ENCODE measurements at regions not wholly inside any gene's neighbourhood (a gene's known extent, or its start where the extent isn't known, plus 50 kb on each side); places are given as distances from the start of the nearest gene placed in this dataset.
"Not testable (repeated sequence)": the region's sequence is repeated elsewhere in the genome, so short reads cannot be mapped to it uniquely, and the experiment has no call there.

DNA sequence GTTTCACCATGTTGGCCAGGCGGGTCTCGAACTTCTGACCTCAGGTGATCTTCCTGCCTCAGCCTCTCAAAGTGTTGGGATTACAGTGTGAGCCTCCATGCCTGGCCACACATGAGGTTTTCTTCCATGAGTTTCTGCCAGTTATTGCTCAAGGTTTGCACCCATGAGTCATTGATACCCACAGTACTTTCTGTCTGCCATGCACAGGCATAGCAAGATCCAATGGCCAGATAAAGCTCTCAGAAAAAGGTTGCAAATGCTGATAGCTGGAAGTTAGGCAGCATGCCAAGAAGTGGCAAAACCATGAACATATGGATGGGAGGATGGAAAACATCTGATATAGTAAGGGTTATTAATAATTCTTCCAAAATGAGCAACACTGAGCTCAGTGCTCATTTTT, 298.7 kb upstream of the NRG3 start:
- DNase-seq (ENCODE audit: low spot score) = no peak

DNA sequence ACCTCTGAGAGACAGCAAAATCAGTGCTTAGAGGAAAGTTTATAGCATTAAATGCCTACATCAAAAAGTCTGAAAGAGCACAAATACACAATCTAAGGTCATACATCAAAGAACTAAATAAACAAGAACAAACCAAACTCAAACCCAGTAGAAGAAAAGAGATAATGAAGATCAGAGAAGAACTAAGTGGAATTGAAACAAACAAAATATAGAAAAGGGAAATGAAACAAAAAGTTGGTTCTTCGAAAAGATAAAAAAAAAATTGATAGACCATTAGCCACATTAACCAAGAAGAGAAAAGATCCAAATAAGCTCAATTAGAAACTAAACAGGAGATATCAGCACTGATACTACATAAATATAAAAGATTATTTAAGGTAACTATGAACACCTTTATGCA, 280.0 kb upstream of the NRG3 start:
- DNase-seq (ENCODE audit: low spot score) = no peak

DNA sequence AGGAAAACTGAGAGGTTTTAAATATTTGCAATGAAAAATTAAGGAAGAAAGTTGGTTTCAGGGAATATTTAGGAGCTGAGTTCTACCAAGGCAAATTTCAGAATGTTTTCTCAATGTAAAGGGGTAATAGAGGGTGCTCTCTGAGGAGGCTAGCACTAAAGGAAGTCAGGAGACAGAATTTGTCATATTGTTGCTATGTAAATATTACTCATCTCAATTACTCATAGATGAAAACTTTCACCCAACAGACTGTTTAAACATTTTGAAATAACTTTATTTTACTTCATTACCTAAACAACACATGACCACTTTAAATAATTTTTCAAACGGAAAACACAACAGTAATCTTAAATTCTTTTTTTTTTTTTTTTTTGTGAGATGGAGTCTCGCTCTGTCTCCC, 274.8 kb upstream of the NRG3 start:
- DNase-seq (ENCODE audit: low spot score) = no peak

DNA sequence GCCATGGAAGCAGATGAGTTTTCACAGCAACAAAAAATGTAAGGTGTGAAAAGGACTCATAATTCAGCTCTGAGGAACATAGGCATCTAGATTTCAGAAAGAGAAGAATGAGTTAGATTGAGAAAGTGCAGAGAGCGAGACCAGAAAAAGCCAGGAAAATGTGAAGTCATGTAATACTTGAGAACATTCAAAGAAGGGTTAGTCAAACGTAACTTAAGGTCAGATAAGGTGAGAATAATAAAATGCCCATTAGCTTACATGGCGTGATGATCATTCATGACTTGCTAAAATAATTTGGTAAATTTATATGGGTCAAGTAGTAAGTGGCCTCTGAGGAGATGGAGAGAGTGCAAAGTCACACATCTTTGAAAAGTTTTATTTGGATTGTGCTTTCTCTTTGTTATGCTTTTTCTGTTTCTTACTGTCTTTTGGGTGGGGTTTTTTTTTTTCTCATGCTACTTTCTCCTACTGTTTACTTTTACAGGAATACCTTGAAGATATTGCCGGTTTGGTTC, 271.8 kb upstream of the NRG3 start:
- DNase-seq (ENCODE audit: low spot score) = no peak

DNA sequence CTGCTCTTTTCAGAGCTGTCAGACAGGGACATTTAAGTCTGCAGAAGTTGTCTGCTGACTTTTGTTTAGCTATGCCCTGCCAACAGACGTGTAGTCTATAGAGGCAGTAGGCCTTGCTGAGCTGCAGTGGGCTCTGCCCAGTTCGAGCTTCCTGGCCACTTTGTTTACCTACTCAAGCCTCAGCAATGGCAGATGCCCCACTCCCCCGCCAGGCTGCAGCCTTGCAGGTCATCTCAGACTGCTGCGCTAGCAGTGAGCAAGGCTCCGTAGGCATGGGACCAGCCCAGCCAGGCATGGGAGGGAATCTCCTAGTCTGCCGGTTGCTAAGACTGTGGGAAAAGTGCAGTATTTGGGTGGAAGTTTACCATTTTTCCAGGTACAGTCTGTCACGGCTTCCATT, 230.5 kb upstream of the NRG3 start:
- not testable (repeated sequence) for DNase-seq (ENCODE audit: low spot score)

DNA sequence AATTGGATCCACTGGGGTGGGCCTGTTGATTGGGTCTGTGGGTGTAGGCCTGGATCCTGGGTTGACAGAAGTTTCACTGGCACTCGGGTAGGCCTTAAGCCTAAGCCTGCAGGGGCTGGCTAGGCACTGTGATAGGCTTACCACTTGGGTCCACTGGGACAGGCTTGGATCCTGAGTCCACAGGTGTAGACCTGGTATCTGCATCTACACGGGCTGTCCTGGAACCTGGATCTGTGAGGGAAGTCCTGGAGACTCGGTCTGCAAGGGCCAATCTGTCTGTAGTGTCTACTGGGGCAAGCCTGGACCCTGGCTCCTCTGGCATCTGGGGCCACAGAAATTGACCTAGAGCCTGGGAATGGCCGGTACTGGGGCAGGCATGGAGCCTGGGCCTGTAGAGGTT, 219.0 kb upstream of the NRG3 start:
- DNase-seq (ENCODE audit: low spot score) = no peak

DNA sequence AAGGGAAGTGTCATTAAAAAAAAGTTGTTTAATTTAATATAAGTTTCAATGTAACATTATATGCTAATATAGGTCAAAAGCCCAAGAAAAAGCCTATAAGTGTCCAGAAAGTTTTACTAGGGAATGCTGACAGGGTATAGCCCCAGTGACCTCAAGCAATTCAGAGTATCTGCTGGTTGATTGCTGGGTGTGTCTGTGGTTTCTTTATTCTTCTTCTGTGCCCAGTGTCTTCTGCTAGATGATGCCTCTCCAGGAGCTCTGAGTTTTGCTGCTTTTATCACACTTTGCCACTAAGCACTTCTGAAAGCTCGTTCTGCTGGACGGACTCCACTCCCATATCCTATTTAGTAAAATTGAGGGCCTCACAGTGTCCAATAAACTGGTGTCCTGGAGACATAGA, 212.2 kb upstream of the NRG3 start:
- no peak for DNase-seq (ENCODE audit: low spot score)

DNA sequence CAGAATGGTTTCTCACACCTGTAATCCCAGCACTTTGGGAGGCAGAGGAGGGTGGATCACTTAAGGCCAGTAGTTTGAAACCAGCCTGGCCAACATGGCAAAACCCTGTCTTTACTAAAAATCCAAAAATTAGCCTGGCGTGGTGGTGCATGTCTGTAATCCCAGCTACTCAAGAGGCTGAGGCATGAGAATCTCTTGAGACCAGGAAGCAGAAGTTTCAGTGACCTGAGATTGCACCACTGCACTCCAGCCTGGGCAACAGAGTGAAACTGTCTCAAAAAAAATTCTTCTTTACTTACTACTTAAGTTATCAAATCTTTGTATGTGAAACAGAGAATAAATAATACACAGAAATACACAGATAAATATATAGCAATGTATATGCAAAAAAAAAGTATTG, 210.2 kb upstream of the NRG3 start:
- not testable (repeated sequence) for DNase-seq (ENCODE audit: low spot score)

DNA sequence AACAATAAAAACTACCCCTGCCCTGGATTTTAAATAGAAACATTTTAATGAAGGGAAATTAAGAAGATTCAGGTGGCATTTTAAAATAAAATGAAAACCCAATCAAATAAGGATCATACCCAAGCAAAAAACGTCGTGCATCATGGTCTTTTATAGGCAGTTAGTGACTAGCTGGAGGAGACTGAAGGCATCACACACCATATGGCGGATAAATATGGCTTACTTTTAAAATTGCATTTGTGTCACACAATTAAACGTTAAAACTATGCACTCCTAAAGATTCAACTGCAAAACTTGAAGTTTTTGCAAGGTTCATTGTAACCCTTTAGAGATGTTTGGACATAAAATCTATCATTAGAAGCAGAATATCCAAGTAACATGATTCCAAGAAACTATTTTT, 200.1 kb upstream of the NRG3 start:
- no peak for DNase-seq (ENCODE audit: low spot score)

DNA sequence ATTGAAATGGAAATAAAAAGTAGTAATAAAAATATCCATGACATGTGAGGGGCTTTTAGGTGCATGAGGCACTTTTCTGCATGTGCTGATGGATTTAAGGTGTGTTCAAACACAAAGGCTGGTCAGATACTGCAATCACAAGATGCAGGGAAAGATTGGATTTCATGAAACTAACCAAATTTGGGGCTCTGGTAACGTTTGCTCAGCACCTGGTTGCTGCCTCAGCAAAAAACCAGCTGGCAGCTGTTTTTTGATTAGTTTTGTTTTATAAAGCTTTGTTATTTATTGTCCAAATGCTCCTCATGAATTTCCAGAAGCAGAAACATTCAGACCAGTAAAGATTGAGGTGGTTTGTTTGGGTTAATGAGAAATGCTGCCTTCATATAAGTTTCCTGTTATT, 195.7 kb upstream of the NRG3 start:
- no peak for DNase-seq (ENCODE audit: low spot score)

DNA sequence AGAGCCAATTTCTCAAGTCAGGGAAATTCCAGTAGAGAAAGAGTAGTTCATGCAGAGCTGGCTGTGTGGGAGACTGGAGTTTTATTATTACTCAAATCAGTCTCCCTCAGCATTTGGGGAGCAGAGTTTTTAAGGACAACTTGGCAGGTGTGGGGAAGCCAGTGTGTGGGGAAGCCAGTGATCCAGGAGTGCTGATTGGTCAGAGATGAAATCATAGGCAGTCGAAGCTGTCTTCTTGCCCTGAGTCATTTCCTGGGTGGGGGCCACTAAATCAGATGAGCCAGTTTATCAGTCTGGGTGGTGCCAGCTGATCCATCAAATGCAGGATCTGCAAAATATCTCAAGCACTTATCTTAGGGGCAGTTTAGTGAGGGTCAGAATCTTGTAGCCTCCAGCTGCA, 194.6 kb upstream of the NRG3 start:
- DNase-seq (ENCODE audit: low spot score) = no peak

DNA sequence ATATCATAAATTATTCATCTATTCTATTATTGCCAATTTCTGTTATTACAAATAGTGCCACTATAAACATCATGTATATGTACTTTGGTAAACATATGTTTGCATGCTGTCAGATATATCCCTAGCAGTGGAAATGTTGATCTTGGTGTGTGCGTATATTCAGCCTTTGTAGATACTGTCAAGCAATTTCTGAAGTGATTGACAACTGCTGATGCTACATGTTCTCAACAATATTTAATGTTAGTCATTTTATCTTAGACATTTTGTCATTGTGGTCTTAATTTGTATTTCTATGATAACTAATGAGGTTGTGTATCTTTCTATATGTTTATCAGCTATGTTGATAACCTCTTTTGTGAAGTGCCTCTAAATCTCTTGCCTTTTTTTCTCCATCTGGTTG, 186.5 kb upstream of the NRG3 start:
- DNase-seq (ENCODE audit: low spot score) = no peak

DNA sequence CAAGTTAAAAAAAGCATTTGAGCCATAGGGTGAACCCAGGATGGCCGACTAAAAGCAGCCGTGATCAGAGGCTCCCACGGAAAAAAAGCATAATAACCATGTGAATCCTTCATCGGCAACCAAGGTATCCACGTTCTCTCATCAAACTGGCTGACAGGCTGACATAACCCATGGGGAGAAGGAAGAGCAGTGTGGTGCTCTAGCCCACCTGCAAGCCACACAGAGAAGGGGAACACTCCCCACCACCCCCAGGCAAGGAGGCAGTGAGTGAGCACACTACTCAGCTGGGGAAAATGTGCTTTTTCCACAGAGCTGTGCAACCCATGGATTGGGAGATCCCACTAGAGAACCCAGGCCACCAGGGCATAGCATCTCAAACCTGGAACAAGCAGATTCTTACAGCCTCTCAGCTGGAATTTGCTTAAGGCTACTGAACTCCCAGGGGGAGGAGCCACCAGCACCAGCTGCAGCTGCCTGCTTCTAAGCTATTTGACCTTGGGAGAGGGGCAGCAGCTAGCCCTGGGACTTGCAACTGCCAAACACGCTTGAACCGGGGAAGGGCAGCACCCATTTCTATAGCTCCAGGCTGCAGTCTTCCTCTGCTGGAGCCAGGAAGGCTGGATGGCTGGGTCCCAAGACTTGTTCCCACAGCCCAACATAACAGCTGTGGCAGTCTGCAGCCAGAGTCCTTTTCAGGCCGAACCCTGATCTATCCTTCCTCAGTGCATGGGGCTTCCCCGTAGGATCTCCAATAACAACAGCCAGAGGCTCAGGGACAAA, 178.2 kb upstream of the NRG3 start:
- DNase-seq (ENCODE audit: low spot score) = peak; percentile 10

DNA sequence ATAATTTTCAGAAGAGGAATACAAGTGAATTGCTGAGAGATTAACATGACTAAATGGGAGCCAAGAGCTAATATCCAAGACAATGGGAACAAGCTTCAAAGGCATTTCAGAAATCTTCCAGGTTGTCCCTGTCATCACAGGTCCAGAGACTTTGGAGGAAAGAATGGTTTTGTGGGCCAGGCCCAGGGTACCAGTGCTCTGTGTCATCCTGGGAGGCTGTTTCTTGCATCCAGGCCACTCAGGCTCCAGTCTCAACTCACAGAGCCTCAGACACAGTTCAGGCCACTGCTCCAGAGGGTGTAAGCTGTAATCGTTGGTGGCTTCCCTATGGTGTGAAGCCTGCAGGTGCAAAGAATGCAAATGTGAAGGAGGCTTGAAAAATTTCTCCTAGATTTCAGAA, 170.4 kb upstream of the NRG3 start:
- no peak for DNase-seq (ENCODE audit: low spot score)

DNA sequence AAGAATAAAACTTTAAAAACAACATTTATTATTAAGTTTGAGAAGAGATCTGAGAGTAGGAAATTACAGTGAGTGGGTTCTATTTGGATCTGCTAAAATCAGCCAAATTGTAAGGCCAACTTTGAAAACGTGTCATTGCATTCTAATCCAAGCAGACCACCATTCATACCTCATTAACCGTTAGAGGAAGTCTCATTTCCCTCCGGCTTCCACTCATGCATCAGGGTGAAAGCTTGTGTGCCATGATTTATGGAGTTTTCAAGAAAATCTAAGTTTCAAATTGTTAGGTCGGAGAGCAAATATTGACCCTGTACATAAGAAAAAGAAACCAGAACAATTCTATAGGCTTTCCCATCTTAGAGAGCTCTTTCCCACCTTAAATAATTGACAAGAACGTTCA, 166.6 kb upstream of the NRG3 start:
- DNase-seq (ENCODE audit: low spot score) = no peak

DNA sequence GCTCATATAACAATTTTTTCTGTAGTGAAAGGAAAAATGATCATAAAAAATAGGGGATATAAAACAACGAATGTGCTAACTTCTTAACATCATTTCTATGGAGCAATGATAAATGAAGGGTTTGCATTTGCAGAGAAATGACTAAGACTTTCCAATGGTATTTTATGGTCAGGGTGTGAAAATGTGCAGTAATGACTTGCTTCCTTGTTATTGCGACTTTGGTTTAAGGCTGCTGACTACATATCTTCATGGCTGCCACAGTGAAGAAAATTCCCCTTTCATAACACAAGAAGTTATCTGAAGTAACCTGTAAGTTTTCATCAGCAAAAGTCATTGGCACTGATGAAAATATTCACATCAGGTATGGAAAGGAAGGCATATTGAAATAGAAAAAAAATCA, 166.1 kb upstream of the NRG3 start:
- DNase-seq (ENCODE audit: low spot score) = no peak

DNA sequence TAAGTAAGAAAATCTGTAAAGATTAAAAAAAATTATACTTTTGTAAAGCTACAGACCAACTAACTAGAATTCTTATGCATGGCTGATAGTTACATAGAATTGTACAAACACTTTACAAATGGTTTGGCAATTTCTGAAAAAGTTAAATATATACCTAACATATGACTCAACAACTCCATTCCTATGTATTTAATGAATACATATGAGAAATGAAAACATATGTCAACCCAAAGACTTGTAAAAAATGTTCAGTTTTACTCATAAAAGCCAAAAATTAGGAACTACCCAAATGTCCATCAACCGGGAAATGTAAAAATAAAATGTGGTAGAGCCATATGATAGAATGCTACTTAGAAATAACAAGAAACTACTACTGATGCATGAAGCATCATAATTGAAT, 152.6 kb upstream of the NRG3 start:
- DNase-seq (ENCODE audit: low spot score) = no peak

DNA sequence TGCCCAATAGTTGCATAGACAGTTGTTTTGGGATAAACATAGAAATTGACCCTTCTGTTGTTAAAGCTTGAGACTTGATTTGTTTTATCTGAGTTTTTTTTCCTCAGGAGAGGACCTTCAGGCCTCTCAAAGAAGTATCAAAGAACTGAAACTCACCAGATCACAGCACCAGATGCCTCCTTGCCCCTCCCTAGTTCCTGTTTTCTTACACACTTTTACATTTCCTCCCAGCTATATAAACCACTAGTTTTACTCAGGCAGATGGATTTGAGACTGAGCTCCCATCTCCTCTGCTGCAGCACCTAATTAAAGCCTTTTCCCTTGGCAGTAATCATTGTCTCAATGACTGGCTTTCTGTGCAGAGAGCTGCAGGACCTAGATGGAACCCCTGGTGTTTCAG, 150.6 kb upstream of the NRG3 start:
- DNase-seq (ENCODE audit: low spot score) = no peak

DNA sequence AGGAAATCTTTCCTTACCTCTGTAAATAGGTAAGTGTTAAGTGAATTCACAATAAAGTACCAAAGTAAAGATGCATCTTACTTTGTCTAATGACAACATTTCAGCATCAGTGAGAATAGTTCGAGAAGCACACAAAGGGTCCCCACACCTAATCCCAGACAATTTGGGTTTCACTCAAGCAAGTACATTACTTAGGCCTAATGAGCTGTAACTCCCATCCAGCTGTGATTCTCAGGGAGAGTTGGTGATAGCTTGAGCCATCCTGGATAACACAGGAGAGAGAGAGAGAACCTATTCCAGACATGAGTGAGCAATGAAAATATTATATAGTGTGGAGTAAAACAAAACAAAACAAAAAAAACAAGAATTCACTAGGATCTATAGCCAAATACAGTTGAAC, 149.1 kb upstream of the NRG3 start:
- no peak for DNase-seq (ENCODE audit: low spot score)

DNA sequence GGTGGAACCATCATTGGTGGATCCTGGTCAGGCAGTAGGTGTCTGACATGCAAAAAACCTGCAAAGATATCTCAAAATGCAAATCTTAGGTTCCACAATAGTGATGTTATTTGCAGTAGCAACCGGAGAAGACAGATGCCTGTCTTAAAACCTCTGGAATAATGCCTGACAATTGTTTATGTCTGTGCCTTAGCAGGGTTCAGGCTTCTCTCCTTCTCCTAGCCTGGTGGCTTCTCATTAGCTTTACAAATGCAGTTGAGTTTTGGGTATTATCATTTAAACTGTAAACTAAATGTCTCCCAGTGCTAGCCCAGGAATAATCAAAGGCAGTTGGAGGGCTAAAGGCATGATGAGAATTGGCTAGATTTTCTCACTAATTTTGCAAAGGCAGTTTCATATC, 146.3 kb upstream of the NRG3 start:
- no peak for DNase-seq (ENCODE audit: low spot score)

DNA sequence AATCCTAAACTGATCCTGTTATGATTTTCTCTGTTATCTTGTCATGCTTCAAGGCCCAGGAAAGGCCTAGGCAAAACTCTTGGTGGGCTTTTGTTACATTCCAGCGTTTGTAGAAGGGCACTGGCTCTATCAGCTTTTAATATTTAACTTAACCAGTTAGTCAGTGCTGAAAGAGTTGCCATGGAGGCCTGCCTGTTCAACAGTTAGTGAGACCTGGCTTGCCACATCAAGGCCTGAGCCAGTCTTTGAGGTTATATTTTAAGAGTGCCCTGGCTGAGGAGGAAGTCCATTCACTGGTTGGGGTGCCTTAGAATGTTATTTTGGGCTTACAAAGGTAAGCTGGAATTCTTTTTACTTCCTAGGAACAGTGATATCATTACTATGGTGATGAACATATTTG, 144.1 kb upstream of the NRG3 start:
- DNase-seq (ENCODE audit: low spot score) = no peak

DNA sequence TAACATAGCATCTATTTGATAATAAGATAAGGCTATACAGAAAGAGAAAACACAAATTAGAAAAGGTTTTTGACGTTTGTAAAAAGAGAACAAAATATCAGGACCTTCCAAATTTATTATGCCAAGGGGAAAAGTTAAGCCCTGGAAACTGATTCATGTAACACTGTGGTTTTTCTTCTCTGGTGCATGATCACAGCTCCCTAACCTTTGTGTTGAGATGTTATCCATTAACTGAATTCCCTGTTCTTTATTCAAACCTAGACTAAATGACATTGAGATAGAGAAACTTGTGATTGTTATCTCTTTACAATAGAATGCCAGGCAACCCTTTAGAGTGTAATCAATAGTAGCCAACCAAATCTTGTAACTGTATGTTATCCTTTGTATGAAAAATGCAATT, 141.5 kb upstream of the NRG3 start:
- DNase-seq (ENCODE audit: low spot score) = no peak

DNA sequence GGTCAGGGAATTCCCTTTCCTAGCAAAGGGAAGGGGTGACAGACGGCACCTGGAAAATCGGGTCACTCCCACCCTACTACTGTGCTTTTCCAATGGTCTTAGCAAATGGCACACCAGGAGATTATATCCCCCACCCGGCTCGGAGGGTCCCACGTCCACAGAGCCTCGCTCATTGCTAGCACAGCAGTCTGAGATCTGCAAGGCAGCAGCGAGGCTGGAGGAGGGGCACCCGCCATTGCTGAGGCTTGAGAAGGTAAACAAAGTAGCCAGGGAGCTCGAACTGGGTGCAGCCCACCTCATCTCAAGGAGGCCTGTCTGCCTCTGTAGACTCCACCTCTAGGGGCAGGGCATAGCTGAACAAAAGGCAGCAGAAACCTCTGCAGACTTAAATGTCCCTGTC, 139.8 kb upstream of the NRG3 start:
- DNase-seq (ENCODE audit: low spot score) = not testable (repeated sequence)

DNA sequence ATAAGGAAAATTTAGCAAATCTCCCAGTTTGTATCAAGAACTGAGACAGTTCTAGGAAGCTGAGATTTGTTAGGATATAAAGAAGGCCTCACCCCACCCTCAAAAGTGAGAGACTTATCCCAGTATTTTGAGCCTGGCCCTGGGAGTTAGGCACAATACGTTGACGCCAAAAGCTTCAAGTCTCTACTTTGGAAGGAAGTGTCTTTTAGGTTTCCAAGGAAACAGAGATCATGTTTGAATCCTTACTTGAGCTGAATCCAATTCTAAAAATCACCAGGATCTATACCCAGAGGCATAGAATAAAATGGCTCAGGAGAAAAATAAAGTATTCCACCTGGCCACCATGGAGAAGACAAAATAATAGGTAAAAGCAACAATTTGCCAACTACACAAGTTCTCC, 115.9 kb upstream of the NRG3 start:
- DNase-seq (ENCODE audit: low spot score) = no peak
